ENCODE measurements at regions not wholly inside any gene's neighbourhood (a gene's known extent, or its start where the extent isn't known, plus 50 kb on each side); places are given as distances from the start of the nearest gene placed in this dataset.
A peak's percentile ranks its signal among the peaks of the same experiment; 100 is the strongest.

- POLR2A ChIA-PET, result no interaction called here
- no peak overlapping the region for H3K27ac Mint-ChIP-seq
- Histone ChIP-seq H3K4me3 (ENCODE audit: low read length) (no peak overlapping the region), H3K27ac (ENCODE audit: low read depth in 1 of 2, low read length in 2 of 2) (no peak overlapping the region), H3K27me3 (ENCODE audit: control insufficient read depth in 1 of 2, insufficient read depth in 2 of 2, low read length in 2 of 2) (no peaks in the 10 kb centered on the region), H3K9me3 (ENCODE audit: control insufficient read depth in 1 of 2, insufficient read depth in 1 of 2, low read length in 2 of 2) (no peaks in the 10 kb centered on the region), H3K36me3 (ENCODE audit: insufficient read depth, low read length) (no peaks in the 10 kb centered on the region), H3K4me1 (ENCODE audit: insufficient read depth, low read length) (peaks cover 21% of the 10 kb centered on the region)
- peaks cover 23% of the 10 kb centered on the region for H3K4me1 Mint-ChIP-seq (ENCODE audit: low read depth)
- H3K36me3 Mint-ChIP-seq (ENCODE audit: low read depth), result no peaks in the 10 kb centered on the region
- ATAC-seq (ENCODE audit: poor library complexity) (no peak), DNase-seq (no peak)
- H3K4me3 Mint-ChIP-seq, result no peak overlapping the region
- CTCF ChIA-PET, result no interaction called here
- no peaks in the 10 kb centered on the region for H3K27me3 Mint-ChIP-seq
- no peaks in the 10 kb centered on the region for H3K9me3 Mint-ChIP-seq
- intact Hi-C loops (cut with DNase I, micrococcal nuclease), result no loop called here
- TF ChIP-seq CTCF (IDR thresholded peaks at IDR 0.05), result no peak
These were observed 189.4 kb upstream of the PREP start for GRCh38 chr6:105592329-105592728.

DNA sequence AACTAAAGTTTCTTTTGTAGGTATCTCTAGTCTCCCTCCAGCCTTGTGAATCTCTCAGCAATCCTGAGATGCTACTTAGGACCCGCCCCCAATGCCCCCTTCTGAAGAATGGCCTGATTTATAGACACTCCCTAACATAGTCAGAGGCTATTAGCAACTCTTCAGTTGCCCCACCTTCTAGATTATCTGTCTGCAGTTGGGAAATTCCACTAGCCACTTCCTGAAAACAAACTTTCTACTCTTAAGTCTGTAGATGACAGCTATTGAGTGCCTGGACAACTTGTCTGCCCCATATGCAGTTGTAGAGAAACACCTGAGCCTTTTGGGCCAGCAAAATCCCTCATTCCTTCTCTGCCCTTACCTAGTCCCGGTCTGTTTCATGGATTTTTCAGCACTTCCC lies 188.2 kb upstream of the PREP start:
- TF ChIP-seq CTCF (IDR thresholded peaks at IDR 0.05), result no peak
- H3K27me3 ChIP-seq (ENCODE audit: control insufficient read depth in 1 of 2, insufficient read depth in 2 of 2, low read length in 2 of 2), result no peaks in the 10 kb centered on the region
- H3K4me3 ChIP-seq (ENCODE audit: low read length), result no peak overlapping the region
- ChIA-PET CTCF (no interaction called here), POLR2A (no interaction called here)
- H3K27ac ChIP-seq (ENCODE audit: low read depth in 1 of 2, low read length in 2 of 2), result no peak overlapping the region
- H3K4me3 Mint-ChIP-seq, result no peak overlapping the region
- H3K36me3 ChIP-seq (ENCODE audit: insufficient read depth, low read length), result no peaks in the 10 kb centered on the region
- no peaks in the 10 kb centered on the region for H3K27me3 Mint-ChIP-seq
- ATAC-seq (ENCODE audit: poor library complexity), result peak; percentile 21
- intact Hi-C loops (cut with DNase I, micrococcal nuclease), result no loop called here
- H3K4me1 ChIP-seq (ENCODE audit: insufficient read depth, low read length), result peaks cover 23% of the 10 kb centered on the region
- no peaks in the 10 kb centered on the region for H3K9me3 Mint-ChIP-seq
- no peak overlapping the region for H3K27ac Mint-ChIP-seq
- no peaks in the 10 kb centered on the region for H3K9me3 ChIP-seq (ENCODE audit: control insufficient read depth in 1 of 2, insufficient read depth in 1 of 2, low read length in 2 of 2)
- DNase-seq, result peak in 3 of 14 experiments; percentile 41 to 67 (median 61)
- peaks cover 28% of the 10 kb centered on the region for H3K4me1 Mint-ChIP-seq (ENCODE audit: low read depth)
- H3K36me3 Mint-ChIP-seq (ENCODE audit: low read depth), result no peaks in the 10 kb centered on the region

- no peak for TF ChIP-seq CTCF (IDR thresholded peaks at IDR 0.05)
- no peaks in the 10 kb centered on the region for H3K9me3 ChIP-seq (ENCODE audit: control insufficient read depth in 1 of 2, insufficient read depth in 1 of 2, low read length in 2 of 2)
- intact Hi-C loops (cut with DNase I, micrococcal nuclease), result loop anchor here in 1 of 2 experiments (10.0 kb wide), 1 partner anchor 717 kb away; no protein-coding TSS in a partner anchor
- peak overlapping the region; percentile 82 for H3K4me3 Mint-ChIP-seq
- H3K36me3 ChIP-seq (ENCODE audit: insufficient read depth, low read length), result no peaks in the 10 kb centered on the region
- H3K4me1 Mint-ChIP-seq (ENCODE audit: low read depth), result peaks cover 28% of the 10 kb centered on the region
- ChIA-PET POLR2A (interaction anchor here (0.7 to 1.2 kb wide), 2 partner anchors 16 to 58 kb away, joined by 3 read pairs; no protein-coding TSS in a partner anchor), CTCF (no interaction called here)
- H3K27me3 Mint-ChIP-seq, result peaks cover 3% of the 10 kb centered on the region
- H3K27ac ChIP-seq (ENCODE audit: low read depth in 1 of 2, low read length in 2 of 2), result peak overlapping the region in 1 of 2 donors; percentile 11
- peak overlapping the region; percentile 93 for H3K27ac Mint-ChIP-seq
- no peaks in the 10 kb centered on the region for H3K9me3 Mint-ChIP-seq
- H3K4me1 ChIP-seq (ENCODE audit: insufficient read depth, low read length), result peaks cover 23% of the 10 kb centered on the region
- H3K4me3 ChIP-seq (ENCODE audit: low read length), result peak overlapping the region; percentile 24
- no peaks in the 10 kb centered on the region for H3K27me3 ChIP-seq (ENCODE audit: control insufficient read depth in 1 of 2, insufficient read depth in 2 of 2, low read length in 2 of 2)
- H3K36me3 Mint-ChIP-seq (ENCODE audit: low read depth), result no peaks in the 10 kb centered on the region
- ATAC-seq (ENCODE audit: poor library complexity) (no peak), DNase-seq (no peak)
These were observed 185.3 kb upstream of the PREP start for GRCh38 chr6:105588123-105588710.
